NCI-H1694 (cell line): ENCODE measurements at regions not wholly inside any gene's neighbourhood (a gene's known extent, or its start where the extent isn't known, plus 50 kb on each side); places are given as distances from the start of the nearest gene placed in this dataset.

ENCODE experiments used
- DNase-seq: peaks from one replicate; lab custom pipeline; 2025; lab: John Stamatoyannopoulos, UW

GRCh38 chr5:68407311-68408239 is 192.0 kb downstream of the PIK3R1 start:
- no peak for DNase-seq

GRCh38 chr5:68408345-68408871 is 192.9 kb downstream of the PIK3R1 start:
- no peak for DNase-seq

- no peak for DNase-seq
Measured at GRCh38 chr5:68409259-68409658, 193.7 kb downstream of the PIK3R1 start.

- DNase-seq: no peak
Measured at GRCh38 chr5:68411161-68411560, 195.6 kb downstream of the PIK3R1 start.

GRCh38 chr5:68415177-68416085 is 199.9 kb downstream of the PIK3R1 start:
- DNase-seq: no peak

GRCh38 chr5:68416714-68417113 is 201.2 kb downstream of the PIK3R1 start:
- DNase-seq: no peak

- no peak for DNase-seq
Measured at GRCh38 chr5:68418201-68418600, 202.6 kb downstream of the PIK3R1 start.

- no peak for DNase-seq
Measured at GRCh38 chr5:68418680-68419079, 203.1 kb downstream of the PIK3R1 start.

- DNase-seq: no peak
Measured at GRCh38 chr5:68419081-68419636, 203.6 kb downstream of the PIK3R1 start.

- DNase-seq: no peak
Measured at GRCh38 chr5:68419637-68420452, 204.3 kb downstream of the PIK3R1 start.

- no peak for DNase-seq
Measured at GRCh38 chr5:68420476-68421344, 205.2 kb downstream of the PIK3R1 start.

GRCh38 chr5:68421485-68422220 is 206.1 kb downstream of the PIK3R1 start:
- DNase-seq: no peak

- DNase-seq: no peak
Measured at GRCh38 chr5:68423154-68423811, 207.7 kb downstream of the PIK3R1 start.

GRCh38 chr5:68424799-68425537 is 209.4 kb downstream of the PIK3R1 start:
- no peak for DNase-seq

- DNase-seq: no peak
Measured at GRCh38 chr5:68426586-68426985, 211.0 kb downstream of the PIK3R1 start.

GRCh38 chr5:68428231-68428811 is 212.8 kb downstream of the PIK3R1 start:
- no peak for DNase-seq

GRCh38 chr5:68429510-68429909 is 214.0 kb downstream of the PIK3R1 start:
- DNase-seq: no peak

- DNase-seq: no peak
Measured at GRCh38 chr5:68430279-68430678, 214.7 kb downstream of the PIK3R1 start.
